NCI-H2081 treated with DMSO at 0.1 percent for 48 hours (cell line): ENCODE measurements at regions not wholly inside any gene's neighbourhood (a gene's known extent, or its start where the extent isn't known, plus 50 kb on each side); places are given as distances from the start of the nearest gene placed in this dataset.
"Not testable (repeated sequence)": the region's sequence is repeated elsewhere in the genome, so short reads cannot be mapped to it uniquely, and the experiment has no call there.

Experiments
- DNase-seq: peaks from one replicate; lab custom pipeline; 2025; lab: John Stamatoyannopoulos, UW

DNA sequence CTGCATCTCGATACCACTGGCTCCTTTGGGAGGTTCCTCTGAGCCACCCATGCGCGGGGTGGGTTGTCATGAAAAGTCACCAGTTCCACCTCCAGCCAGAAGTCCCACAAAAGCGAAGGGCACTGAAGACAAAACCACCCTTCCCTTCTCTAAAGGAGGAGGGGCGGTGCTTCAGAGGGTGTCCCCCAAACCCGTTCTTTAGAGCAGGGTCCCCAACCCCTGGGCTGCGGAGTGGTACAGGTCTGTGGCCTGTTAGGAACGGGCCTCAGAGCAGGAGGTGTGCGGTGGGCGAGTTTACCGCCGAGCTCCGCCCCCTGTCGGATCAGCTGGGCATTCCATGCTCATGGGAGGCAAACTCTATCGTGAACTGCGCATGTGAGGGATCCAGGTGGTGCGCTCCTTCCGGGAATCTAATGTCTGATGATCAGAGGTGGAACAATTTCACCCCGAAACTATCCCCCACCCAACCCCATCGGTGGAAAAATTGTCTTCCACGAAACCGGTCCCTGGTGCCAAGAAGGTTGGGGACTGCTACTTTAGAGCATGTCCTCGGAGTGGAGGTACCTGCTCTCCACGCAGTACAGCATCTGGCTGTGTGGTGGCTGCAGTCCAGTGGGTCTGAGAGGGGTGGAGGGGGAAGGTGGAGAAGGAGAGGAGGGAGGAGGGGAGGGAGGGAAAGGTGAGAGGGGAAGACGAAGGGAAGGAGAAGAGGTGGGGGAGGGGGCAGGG is 72.9 kb upstream of the SEPTIN5 start:
- DNase-seq: no peak

DNA sequence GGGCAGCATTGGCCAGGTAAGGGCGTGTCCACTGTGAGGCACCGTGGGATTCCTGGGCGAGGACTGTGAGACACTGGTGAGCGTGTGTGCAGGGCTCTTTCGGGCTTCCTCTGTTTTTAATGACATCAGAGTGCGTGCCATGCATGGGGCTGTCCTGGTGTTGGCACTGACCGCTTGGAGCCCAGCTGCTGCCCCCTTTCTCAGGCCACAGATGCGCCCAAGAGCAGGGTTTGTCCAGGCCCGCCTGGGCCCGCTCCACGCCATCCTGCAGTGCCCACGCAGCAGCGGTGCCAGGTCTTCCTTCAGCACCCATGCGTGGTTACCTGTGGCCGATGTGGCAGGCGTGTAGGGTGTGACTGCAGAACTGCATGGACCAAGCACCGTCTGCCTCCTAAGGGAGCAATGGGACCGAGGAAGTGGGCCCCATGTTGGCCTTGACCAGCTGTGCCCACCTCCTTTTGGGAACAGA is 72.3 kb upstream of the SEPTIN5 start:
- DNase-seq: no peak

DNA sequence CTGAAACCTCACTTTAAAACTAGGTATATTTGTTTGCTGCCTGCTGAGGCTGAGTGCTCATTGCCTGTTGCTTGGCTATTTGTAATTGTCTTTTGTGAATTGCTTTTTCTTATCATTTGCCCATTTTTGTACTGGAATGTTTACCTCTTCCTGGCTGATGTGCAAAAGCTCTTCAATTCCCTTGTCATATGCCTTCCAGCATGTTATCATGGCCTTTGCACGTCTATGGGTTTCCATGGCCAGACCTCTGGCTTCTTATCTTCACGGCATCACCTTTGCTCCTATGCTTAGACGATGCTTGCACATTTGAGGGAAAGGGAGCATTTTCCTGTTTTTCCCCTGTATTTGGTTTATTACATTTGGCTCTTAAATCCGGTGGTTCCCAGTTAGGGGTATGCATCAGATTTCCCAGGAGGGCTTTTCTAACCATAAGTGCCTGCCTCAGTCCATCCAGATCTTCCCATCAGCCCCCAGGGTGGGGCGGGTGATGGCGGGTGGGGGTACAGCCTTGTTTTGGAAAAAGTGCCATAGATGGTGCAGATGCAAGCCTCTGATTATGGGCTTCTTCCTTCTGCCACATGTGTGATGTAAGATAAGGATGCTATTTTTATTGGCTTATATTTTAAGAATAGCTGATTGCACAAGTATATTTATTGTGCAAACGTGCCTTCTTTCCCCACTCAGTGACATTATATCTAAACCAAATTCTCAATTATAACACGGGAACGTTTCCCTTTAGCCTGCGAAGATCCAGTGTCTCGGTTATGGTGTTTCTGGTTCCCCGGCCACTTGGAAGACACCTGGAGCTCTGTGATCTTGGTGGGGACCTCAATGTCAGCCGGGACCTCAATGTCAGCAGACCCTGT is 70.6 kb upstream of the SEPTIN5 start:
- DNase-seq: no peak

DNA sequence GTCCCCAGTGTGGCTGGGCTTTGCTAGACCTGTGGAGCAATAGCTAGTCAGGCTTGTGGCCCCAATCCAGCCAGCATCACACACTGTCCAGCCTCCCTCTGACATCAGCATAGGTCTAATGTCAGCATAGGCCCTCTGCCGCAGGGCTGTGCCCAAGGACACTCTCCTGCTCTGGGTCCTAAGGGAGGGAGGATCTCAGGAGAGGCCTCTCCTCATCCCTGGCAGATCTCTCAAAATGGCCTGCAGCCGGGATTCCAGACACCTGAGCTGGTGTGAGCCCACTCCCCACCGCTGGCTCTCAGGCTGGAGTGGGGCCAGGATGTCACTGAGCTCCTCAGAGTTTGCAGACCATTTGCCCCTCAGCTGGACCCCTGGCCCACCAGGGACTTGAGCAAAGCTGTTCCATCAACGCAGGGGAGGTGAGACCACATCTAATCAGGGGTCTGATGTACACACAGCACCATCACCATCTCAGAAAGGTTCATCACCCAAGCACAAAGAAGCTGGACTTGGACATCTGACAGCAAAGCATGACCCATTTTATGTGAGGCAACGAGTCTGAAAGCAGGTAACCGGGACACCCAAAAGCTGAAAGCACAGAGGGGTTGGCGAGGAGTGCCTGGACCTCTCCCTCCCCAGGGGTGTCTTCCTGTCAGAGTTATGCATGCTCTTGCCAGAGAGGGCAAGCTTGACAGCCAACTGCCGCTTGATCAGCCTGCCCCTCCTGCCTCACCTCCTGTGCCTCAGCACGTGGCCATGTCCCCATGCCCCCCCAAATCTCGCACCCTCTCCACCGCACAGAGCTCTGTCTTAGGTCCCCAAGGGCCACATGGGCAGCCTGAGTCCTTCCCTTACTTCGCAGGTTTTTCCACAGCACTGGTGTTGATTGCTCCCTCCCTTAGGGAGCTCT is 69.7 kb upstream of the SEPTIN5 start:
- DNase-seq: no peak

DNA sequence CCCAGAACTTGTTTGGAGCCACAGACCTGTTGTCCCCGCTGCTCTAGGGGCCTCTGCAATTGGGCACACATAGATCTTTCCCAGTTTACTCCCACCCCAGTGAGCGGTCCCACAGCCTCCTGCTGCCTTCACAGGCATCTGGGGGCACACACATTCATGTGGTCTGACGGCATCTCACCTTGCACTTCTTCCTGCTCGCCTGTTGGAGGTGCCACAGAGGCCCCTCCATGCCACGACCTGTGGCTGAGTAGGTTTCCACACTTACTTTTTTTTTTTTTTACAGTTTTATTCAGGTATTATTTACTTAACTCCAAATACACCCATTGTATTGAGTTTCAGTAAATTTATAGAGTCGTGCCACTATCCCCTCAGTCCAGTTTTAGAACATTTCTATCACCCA is 68.9 kb upstream of the SEPTIN5 start:
- no peak for DNase-seq

DNA sequence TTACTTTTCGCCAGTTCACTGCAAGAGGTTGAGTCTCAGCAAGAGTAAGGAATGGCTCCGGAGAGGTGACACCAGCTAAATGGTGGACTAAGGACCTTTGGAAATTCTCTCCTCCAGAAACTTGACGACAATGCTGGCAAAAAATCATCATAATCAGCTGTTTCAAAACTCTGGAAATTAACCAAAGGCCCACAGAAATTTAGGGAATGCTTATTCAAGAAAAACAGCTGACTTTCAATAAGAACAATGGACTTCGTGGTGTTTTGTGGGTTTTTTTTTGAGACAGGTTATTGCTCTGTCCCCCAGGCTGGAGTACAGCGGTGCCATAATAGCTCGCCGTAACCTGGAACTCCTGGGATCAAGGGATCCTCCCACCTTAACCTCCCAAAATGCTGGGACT is 68.4 kb upstream of the SEPTIN5 start:
- DNase-seq: no peak

DNA sequence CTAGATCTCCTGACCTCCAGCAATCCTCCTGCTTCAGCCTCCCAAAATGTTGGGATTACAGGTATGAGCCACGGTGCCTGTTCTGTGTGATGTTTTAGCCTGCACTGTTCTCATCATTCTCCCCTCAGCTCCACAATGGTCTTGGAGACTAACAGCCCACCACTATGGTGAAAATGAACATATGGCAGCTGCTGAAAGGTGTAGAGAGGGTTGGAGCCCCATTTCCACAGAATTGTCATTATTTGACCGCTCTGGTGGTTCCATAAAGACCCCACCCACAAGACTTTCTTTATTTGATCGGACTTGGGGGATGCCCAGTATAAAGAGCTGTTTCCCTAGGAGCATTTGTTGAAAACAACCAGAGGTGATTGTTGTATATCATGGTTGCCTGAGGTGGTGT is 67.9 kb upstream of the SEPTIN5 start:
- no peak for DNase-seq

DNA sequence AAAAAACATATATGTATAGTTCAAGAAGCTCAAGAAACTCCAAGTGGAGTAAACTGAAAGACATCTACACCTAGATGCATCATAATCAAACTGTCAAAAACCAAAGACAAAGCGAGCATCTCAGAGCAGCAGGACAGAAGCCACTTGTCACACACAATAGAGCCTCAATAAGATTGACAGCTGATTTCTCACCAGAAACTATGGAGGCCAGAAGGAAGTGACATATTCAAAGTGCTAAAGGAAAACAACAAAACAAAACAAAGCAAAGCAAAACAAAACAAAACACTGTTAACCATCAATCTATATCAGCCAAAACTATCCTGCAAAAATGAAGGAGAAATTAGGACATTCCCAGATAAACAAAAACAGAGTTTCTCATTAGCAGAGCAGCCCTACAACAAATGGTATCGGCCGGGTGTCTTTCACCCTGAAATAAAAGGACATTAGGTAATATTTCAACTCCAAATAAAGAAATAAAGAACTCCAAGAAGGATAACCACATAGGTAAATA is 65.8 kb upstream of the SEPTIN5 start:
- no peak for DNase-seq

DNA sequence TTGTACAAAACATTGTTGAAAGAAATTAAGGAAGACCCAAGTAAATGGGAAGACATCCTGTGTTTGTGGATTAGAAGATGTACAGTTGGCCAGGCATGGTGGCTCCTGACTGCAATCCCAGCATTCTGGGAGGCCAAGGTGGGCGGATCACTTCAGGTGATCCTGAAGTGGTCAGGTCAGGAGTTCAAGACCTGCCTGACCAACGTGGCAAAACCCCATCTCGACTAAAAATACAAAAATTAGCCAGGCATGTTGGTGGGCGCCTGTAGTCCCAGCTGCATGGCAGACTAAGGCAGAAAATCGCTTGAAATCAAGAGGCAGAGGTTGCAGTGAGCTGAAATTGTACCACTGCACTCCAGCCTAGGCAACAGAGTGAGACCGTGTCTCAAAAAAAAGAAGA is 62.0 kb upstream of the SEPTIN5 start:
- DNase-seq: no peak

DNA sequence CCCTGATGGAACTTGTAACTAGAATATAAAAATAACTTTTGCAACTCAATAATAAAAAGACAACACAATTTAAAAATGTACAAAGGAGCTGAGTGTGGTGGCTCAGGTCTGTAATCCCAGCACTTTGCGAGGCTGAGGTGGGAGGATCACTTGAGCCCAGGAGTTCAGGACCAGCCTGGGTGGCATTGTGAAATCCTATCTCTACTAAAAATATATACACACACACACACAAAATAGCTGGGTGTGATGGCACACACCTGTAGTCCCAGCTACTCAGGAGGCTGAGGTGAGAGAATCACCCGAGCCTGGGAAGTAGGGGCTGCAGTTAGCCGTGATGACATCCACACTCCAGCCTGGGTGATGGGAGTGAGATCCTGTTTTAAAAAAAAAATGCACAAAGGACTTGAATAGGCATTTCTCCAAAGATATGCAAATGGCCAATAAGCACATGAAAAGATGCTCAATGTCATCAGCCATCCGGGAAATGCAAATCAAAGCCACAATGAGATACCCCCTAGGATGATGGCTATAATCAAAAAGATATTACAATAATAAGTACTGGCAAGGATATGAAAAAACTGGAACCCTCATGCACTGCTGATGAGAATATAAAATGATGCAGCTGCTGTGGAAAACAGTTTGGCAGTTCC is 59.8 kb upstream of the SEPTIN5 start:
- DNase-seq: no peak

DNA sequence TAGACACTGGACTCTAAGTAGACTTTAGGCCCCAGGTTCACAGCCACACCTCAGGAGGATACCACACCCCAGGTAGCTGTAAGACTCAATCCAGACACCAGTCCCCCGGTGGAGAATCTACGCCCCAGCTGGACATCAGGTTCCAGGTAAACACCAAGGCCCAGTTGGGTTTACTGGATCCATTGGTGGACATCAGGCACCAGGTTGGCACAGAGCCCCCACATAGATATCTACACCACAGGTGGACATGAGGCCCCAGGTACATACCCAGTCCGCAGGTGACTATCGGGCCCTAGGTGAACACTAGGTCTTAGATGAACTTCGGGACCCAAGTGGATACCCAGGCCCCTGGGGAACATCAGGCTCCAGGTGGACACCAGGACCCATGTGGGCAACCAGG is 58.9 kb upstream of the SEPTIN5 start:
- DNase-seq: no peak

DNA sequence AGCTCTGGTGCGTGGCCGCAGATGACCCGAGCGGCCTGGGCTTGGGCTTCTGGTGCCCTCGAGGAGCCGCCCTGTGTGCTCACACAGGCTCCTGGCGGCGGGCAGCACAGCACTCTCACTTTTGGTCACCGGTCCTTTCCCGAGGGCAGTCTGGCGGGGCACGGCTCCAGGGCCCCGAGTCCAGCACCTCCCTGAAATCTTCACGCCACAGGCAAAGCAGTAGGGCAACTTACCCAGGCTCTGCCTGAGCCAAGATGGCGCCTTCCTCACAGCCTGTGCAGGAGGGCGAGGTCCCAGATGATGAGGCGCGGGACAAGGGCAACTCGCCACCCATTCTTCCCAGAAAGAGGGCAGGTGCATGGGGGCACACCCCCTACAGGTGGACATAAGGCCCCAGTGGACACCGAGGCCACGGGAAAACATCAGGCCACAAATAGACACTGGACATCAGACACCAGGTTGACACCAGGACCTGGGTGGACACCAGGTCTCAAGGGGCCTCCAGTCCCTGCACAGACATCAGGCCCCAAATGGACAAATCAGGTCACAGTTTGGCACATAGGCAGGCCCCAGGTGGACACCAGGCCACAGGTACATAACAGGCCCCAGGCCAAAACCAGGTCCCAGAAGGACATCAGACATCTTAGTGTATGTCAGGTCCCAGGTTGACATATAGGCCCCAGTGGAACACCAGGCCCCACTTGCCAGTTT is 57.6 kb upstream of the SEPTIN5 start:
- DNase-seq: no peak

DNA sequence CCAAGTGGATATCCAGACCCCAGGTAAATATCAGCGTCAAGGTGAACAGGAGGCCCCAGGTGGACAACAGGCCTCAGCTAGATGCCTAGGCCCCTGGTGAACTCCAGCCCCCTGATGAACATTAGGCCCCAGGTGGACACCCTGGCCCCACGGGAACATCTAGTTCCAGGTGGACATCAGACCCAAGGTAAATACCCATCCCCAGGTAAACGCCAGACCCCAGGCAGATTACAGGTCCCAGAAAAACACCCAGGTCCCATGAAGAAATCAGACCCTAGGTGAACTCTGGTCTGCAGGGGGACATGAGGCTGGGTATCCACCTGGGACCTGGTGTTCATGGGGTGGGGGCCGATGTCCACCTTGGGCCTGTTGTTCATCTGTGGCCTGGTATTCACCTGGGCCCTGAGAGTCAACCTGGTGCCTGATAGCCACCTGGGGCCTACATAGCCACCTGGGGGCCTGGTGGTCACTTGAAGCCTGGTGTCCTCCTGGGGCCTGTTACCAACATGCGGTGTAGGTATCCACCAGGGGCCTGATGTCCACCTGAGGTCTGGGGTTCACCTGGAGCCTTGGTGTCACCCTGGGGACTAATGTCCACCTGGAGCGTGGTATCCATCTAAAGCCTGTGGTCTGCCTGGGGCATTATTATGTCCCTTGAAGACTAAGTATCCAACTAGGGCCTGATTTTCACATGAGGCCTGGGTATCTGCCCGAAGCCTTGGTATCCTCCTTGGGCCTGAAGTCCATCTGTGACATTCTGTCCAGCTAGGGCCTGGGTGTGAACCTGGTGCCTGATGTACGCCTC is 56.8 kb upstream of the SEPTIN5 start:
- no peak for DNase-seq

DNA sequence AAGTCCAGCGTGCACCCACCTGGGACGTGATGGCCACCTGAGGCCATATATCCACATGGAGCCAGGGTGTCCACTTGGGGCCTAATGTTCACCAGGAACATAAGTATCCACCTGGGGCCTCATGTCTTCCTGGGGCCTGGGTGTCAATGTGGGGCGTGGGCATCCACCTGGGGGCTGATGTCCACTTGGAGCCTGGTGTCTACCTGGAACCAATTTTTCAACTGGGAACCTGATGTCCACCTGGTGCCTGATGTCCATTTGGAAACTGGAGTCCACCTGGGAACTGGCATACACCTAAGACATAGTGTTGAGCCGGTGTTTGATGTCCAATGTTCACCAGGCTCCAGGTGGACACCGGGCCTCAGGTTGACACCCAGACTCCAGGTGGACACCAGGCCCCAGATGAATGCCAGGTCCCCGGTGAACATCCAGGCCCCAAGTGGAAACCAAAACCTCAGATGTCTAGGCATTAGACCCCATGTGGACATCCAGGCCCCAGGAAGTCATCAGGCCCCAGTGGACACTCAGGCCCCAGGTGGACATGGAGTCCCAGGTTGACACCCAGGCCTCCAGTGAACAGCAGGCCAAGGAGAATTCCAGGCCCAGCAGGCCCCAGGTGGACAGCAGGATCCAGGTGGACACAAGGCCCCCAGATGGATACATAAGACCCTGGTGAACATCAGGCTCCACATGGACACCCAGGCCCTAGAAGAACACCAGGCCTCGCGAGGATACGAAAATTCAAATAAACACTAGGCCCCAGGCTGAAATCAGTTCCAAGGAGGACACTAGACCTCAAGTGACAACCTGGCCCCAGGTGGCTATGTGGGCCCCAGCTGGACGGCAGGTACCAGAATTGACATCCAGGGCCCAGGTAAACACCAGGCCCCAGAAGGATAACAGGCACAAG is 56.0 kb upstream of the SEPTIN5 start:
- no peak for DNase-seq

DNA sequence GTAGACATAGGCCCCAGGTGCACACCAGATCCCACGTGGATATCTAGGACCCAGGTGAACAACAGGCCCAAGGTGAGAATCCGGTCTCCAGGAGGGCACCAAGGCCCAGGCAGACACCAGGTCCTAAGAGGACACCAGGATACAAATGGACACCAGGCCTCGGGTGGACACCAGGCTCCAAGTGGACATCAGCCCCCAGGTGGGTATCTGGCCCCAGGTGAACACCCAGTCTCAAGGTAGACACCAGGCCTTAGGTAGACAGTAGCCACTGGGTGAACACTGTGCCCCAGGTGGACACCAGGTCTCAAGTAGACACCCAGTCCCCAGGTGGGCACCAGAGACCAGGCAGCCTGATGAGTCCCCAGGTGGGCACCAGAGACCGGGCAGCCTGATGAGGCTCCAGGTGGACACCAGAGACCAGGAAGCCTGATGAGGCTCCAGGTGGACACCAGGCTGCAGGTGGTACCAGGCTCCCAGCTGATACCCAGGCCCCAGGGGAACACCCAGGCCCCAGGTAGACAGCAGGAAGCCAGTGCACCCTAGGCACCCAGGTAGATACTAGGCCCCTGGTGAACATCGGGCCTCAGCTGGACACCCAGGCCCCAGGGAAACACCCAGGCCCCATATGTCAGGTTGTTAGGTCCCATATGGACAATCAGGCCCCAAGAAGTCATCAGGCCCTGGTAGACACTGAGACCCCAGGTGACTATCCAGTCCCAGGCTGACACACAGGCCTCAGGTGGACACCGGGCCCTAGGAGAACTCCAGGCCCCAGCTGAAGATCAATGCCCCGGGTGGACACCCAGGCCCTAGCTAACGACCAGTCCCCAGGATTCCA is 55.1 kb upstream of the SEPTIN5 start:
- DNase-seq: no peak

DNA sequence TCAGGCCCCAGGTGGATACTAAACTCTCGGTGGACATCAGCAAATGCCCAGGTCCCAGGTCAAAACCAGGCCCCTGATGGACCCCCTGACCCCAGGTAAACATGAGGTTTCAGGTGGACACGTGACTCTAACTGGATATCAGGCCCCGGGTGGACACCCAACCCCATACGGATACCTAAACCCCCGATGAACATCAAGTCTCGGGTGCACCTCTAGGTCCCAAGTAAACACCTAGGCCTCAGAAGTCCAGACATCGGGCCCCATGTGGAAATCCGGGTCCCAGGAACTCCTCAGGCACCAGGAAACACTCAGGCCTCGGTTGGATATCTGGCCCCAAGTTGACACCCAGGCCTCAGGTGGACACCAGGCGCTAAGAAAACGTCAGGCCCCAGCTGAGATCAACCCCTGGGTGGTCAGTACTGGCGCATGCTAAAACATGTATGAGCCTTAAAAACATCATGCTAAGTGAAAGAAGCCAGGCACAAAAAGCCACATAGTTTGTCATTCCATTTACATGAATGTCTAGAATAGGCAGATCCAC is 54.4 kb upstream of the SEPTIN5 start:
- no peak for DNase-seq

DNA sequence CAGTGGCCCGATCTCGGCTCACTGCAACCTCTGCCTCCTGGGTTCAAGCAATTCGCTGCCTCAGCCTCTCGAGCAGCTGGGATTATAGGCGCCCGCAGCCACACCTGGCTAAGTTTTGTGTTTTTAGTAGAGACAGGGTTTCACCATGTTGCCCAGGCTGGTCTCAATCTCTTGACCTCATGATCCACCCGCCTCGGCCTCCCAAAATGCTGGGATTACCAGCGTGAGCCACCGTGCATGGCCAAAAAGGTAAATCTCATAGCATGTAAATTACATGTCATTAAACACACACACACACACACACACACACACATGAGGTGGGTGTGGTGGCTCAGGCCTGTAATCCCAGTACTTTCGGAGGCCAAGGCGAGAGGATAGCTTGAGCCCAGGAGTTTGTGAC is 53.7 kb upstream of the SEPTIN5 start:
- DNase-seq: not testable (repeated sequence)

DNA sequence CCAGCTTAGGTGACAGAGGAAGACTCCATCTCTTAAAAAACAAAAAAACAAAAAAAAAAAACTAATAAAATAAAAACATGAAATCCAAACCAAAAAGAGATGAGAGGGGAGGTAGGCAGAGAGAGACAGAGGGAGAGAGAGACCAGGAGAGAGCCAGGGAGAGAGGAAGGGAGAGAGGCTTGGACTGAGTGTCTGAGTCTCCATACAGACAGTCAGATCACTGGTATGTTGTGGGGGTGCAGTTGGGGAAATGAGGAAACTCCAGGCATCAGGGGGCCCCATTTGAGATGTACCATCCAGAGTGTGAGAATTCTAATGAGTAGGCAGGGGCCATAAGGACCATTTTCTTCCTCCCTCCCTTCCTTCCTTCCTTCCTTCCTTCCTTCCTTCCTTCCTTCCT is 53.1 kb upstream of the SEPTIN5 start:
- no peak for DNase-seq
